Endothelial cell of umbilical vein (primary cell): ENCODE measurements at regions not wholly inside any gene's neighbourhood (a gene's known extent, or its start where the extent isn't known, plus 50 kb on each side); places are given as distances from the start of the nearest gene placed in this dataset.

Experiments
- BruUV-seq: library from RNA; stranded (reverse); fragments of 400-500 nt; replicated peaks from 2 replicates; lab custom pipeline; 2021; lab: Mats Ljungman, UMichigan
- CTCF ChIA-PET: fragments of 300-600, 350-600 bp; sonication (Branson Sonifier 250); formaldehyde crosslinking; loops from one replicate; lab custom pipeline; 2021; ENCODE audit warnings: antibody characterized with exemption, inconsistent platforms; lab: Charles Lee
- POLR2A ChIA-PET: fragments of 300-600, 350-600 bp; sonication (Branson Sonifier 250); formaldehyde crosslinking; loops from one replicate; lab custom pipeline; 2021; ENCODE audit warnings: antibody characterized with exemption, inconsistent platforms; lab: Charles Lee
- DNase-seq: peaks from one replicate; pipeline ENCODE4 v3.0.0-alpha.2; 2011; ENCODE audit warnings: low read depth, low spot score
- FAIRE-seq: peaks from 2 replicates; lab custom pipeline; 2011; peaks lifted over from hg19 to GRCh38; lab: Jason Lieb, UNC
- H2AFZ ChIP-seq: 2 replicates; pipeline ENCODE4 v1.6.0; 2012; ENCODE audit warnings: low read depth, low read length, control low read depth, inconsistent platforms
- H3K27ac ChIP-seq: 2 replicates; pipeline ENCODE4 v1.5.1; 2011; ENCODE audit warnings: low read depth, mild to moderate bottlenecking, control low read depth, low read length, moderate library complexity; ENCODE audit not compliant: insufficient read depth
- H3K27me3 ChIP-seq, 2 experiments: 2 replicates each; pipeline versions ENCODE4 v1.6.0 to v1.6.1; 2011; ENCODE audit warnings: low read length in 2 of 2, mixed read lengths in 1 of 2; ENCODE audit not compliant: control insufficient read depth in 2 of 2, insufficient read depth in 2 of 2
- H3K36me3 ChIP-seq, 2 experiments: 2 replicates in 1 of 2; 3 replicates in 1 of 2; pipeline ENCODE4 v1.5.1; 2011; ENCODE audit warnings: low read length in 2 of 2, mild to moderate bottlenecking in 1 of 2, moderate library complexity in 1 of 2; ENCODE audit not compliant: control insufficient read depth in 2 of 2, insufficient read depth in 2 of 2; ENCODE audit errors: extremely low read depth in 1 of 2
- H3K4me1 ChIP-seq: 3 replicates; pipeline ENCODE4 v1.5.1; 2011; ENCODE audit warnings: mild to moderate bottlenecking, low read length; ENCODE audit not compliant: control insufficient read depth, insufficient read depth; ENCODE audit errors: extremely low read depth
- H3K4me2 ChIP-seq: 2 replicates; pipeline ENCODE4 v1.6.1; 2011; ENCODE audit warnings: low read length, control low read depth, mixed read lengths; ENCODE audit not compliant: insufficient read depth
- H3K4me3 ChIP-seq, 3 experiments: fragments of 200-600 bp in 1 of 3; sonication (generic), shearing (Covaris generic) in 1 of 3; replicated peaks in 1 of 3; 2 replicates each; pipeline ENCODE4 v1.5.1; 2011 to 2016; ENCODE audit warnings: control low read depth in 3 of 3, low read length in 3 of 3, mild to moderate bottlenecking in 2 of 3, inconsistent platforms in 1 of 3, low read depth in 1 of 3, moderate library complexity in 1 of 3; ENCODE audit not compliant: insufficient read depth in 1 of 3
- H3K79me2 ChIP-seq: 2 replicates; pipeline ENCODE4 v1.6.0; 2012; ENCODE audit warnings: low read length, inconsistent platforms; ENCODE audit not compliant: control insufficient read depth, insufficient read depth
- H3K9ac ChIP-seq: replicated peaks from 2 replicates; pipeline ENCODE3; 2011; ENCODE audit warnings: low read length, control low read depth; ENCODE audit not compliant: insufficient read depth; ENCODE audit errors: extremely low read depth
- H3K9me1 ChIP-seq: replicated peaks from 3 replicates; pipeline ENCODE4 v1.6.0; 2011; ENCODE audit warnings: mild to moderate bottlenecking, low read length; ENCODE audit not compliant: control insufficient read depth, insufficient read depth; ENCODE audit errors: extremely low read depth
- H3K9me3 ChIP-seq: replicated peaks from 2 replicates; pipeline ENCODE4 v1.5.1; 2012; ENCODE audit warnings: low read length, inconsistent platforms; ENCODE audit not compliant: control insufficient read depth, insufficient read depth
- H4K20me1 ChIP-seq: replicated peaks from 2 replicates; pipeline ENCODE3; 2011; ENCODE audit warnings: mild to moderate bottlenecking, low read length; ENCODE audit not compliant: control insufficient read depth, insufficient read depth; ENCODE audit errors: extremely low read depth
- CTCF ChIP-seq, 2 donors: IDR thresholded peaks; 1 replicate in 1 of 2; 2 replicates in 1 of 2; pipeline ENCODE4 v1.5.1; 2011; ENCODE audit warnings: low read length in 2 of 2, mild to moderate bottlenecking in 2 of 2, moderate library complexity in 2 of 2, control low read depth in 1 of 2, inconsistent platforms in 1 of 2, low read depth in 1 of 2; ENCODE audit not compliant: insufficient read depth in 1 of 2; ENCODE audit errors: extremely low read depth in 1 of 2
- EZH2 ChIP-seq: IDR thresholded peaks from 2 replicates; pipeline ENCODE4 v1.6.1; 2012; ENCODE audit warnings: borderline replicate concordance, low read depth, mild to moderate bottlenecking, moderate library complexity, low read length, inconsistent platforms; ENCODE audit not compliant: severe bottlenecking
- FOS ChIP-seq: IDR thresholded peaks from 2 replicates; pipeline ENCODE4 v1.6.1; 2011; ENCODE audit warnings: mild to moderate bottlenecking, low read length, moderate library complexity, borderline replicate concordance; ENCODE audit not compliant: insufficient read depth
- GATA2 ChIP-seq: IDR thresholded peaks from 2 replicates; pipeline ENCODE4 v1.7.0; 2011; ENCODE audit warnings: low read depth, mild to moderate bottlenecking, moderate library complexity, mixed read lengths, low read length; ENCODE audit not compliant: insufficient read length, insufficient read depth
- MAX ChIP-seq: IDR thresholded peaks from 2 replicates; pipeline ENCODE4 v1.6.1; 2011; ENCODE audit not compliant: insufficient read depth, insufficient read length
- POLR2A ChIP-seq: IDR thresholded peaks from 2 replicates; pipeline ENCODE4 v1.6.1; 2012; ENCODE audit warnings: low read depth, mild to moderate bottlenecking, control low read depth, low read length
- POLR2AphosphoS5 ChIP-seq: IDR thresholded peaks from 2 replicates; pipeline ENCODE4 v1.6.1; 2012; ENCODE audit warnings: low read depth, mild to moderate bottlenecking, control low read depth, low read length, moderate library complexity; ENCODE audit not compliant: insufficient read depth
- dilution Hi-C: fragments of 300-500 bp; cut with MboI; formaldehyde crosslinking; loops from one replicate; pipeline ENCODE4 v1.15.0; 2019; ENCODE audit warnings: low sequenced_read_pairs; ENCODE audit not compliant: extremely low pct_ligation_motif_present
- intact Hi-C: fragments of 100-400 bp; cut with micrococcal nuclease; formaldehyde crosslinking; loops from one replicate; pipeline ENCODE4 v1.10.0; 2022

- dilution Hi-C loops (no loop called here), intact Hi-C loops (no loop called here)
- ChIA-PET CTCF (no interaction called here), POLR2A (no interaction called here)
- no peaks in the 10 kb centered on the region for H3K9me1 ChIP-seq
- H3K36me3 ChIP-seq = no peaks in the 10 kb centered on the region
- no peak overlapping the region for H3K4me2 ChIP-seq
- H3K27ac ChIP-seq = no peak overlapping the region
- no peaks in the 10 kb centered on the region for H3K9me3 ChIP-seq
- H3K27me3 ChIP-seq = no peaks in the 10 kb centered on the region
- H3K4me1 ChIP-seq = no peaks in the 10 kb centered on the region
- DNase-seq (no peak), FAIRE-seq (no peak)
- no TSS peak for BruUV-seq
- H3K9ac ChIP-seq = no peak overlapping the region
- H3K79me2 ChIP-seq = no peaks in the 10 kb centered on the region
- no peak overlapping the region for H2AFZ ChIP-seq
- no peaks in the 10 kb centered on the region for H4K20me1 ChIP-seq
- H3K4me3 ChIP-seq = no peak overlapping the region
- no peak for TF ChIP-seq GATA2
- no peak for TF ChIP-seq EZH2
- TF ChIP-seq CTCF (IDR thresholded peaks at IDR 0.05; ENCODE audit: extremely low read depth in 1 of 2, insufficient read depth in 1 of 2, low read depth in 1 of 2, low read length in 2 of 2) = no peak
- TF ChIP-seq MAX = no peak
- TF ChIP-seq POLR2AphosphoS5 = no peak
- no peak for TF ChIP-seq POLR2A
Measured at GRCh38 chr9:86636038-86636437, 281.8 kb upstream of the TUT7 start.

GRCh38 chr9:86634501-86634900, 280.3 kb upstream of the TUT7 start:
- no peaks in the 10 kb centered on the region for H3K79me2 ChIP-seq
- no TSS peak for BruUV-seq
- H3K4me3 ChIP-seq = no peak overlapping the region
- no peaks in the 10 kb centered on the region for H3K9me3 ChIP-seq
- ChIA-PET CTCF (no interaction called here), POLR2A (no interaction called here)
- H3K27me3 ChIP-seq = no peaks in the 10 kb centered on the region
- H3K27ac ChIP-seq = no peak overlapping the region
- no peaks in the 10 kb centered on the region for H3K4me1 ChIP-seq
- no peak for FAIRE-seq
- no peak for TF ChIP-seq POLR2A
- no peak for TF ChIP-seq FOS
- H3K9me1 ChIP-seq = no peaks in the 10 kb centered on the region
- H3K9ac ChIP-seq = no peak overlapping the region
- no peak for DNase-seq
- dilution Hi-C loops = no loop called here
- no peak overlapping the region for H2AFZ ChIP-seq
- intact Hi-C loops = no loop called here
- no peaks in the 10 kb centered on the region for H3K36me3 ChIP-seq
- no peaks in the 10 kb centered on the region for H4K20me1 ChIP-seq
- no peak overlapping the region for H3K4me2 ChIP-seq
